ENCODE measurements at regions not wholly inside any gene's neighbourhood (a gene's known extent, or its start where the extent isn't known, plus 50 kb on each side); places are given as distances from the start of the nearest gene placed in this dataset.

GRCh38 chrX:36844857-36845256 is 163.3 kb upstream of the FAM47C start:
- TF ChIP-seq EZH2 (IDR thresholded peaks at IDR 0.05; ENCODE audit: insufficient read depth, poor library complexity, severe bottlenecking) (no peak), EZH2phosphoT487 (IDR thresholded peaks at IDR 0.05; ENCODE audit: insufficient read depth, low read depth) (no peak)

Measured in GM23248 (cell line).